H1 (cell line): ENCODE measurements at regions not wholly inside any gene's neighbourhood (a gene's known extent, or its start where the extent isn't known, plus 50 kb on each side); places are given as distances from the start of the nearest gene placed in this dataset.

Experiments used
- CTCF ChIA-PET: fragments of 300-600 bp; sonication (Branson Sonifier 250); formaldehyde crosslinking; loops from one replicate; lab custom pipeline; 2021; ENCODE audit not compliant: partially characterized antibody; lab: Charles Lee
- POLR2A ChIA-PET: fragments of 300-600 bp; sonication (Branson Sonifier 250); formaldehyde crosslinking; loops from one replicate; lab custom pipeline; 2021; ENCODE audit warnings: inconsistent platforms; ENCODE audit not compliant: partially characterized antibody; lab: Charles Lee
- DNase-seq, 2 experiments: peaks; one replicate each; pipeline versions ENCODE4 v3.0.0 to v3.0.0-alpha.2; 2010 to 2022; ENCODE audit warnings: low spot score in 2 of 2, low read depth in 1 of 2, mixed read lengths in 1 of 2
- FAIRE-seq: peaks from 2 replicates; lab custom pipeline; 2011; peaks lifted over from hg19 to GRCh38; lab: Jason Lieb, UNC
- H2AFZ ChIP-seq: 2 replicates; pipeline ENCODE4 v1.8.1; 2012; ENCODE audit warnings: low read length, inconsistent platforms
- H2AK5ac ChIP-seq: 2 replicates; pipeline ENCODE4 v1.6.1; 2013; ENCODE audit warnings: low read depth, low read length
- H2BK120ac ChIP-seq: replicated peaks from 2 replicates; pipeline ENCODE3; 2013; ENCODE audit warnings: low read depth, low read length, inconsistent platforms
- H2BK12ac ChIP-seq: 2 replicates; pipeline ENCODE4 v1.6.1; 2013; ENCODE audit warnings: low read depth, low read length
- H2BK15ac ChIP-seq: 2 replicates; pipeline ENCODE4 v1.6.1; 2013; ENCODE audit warnings: low read length
- H2BK20ac ChIP-seq: 2 replicates; pipeline ENCODE4 v1.6.1; 2013; ENCODE audit warnings: low read length
- H2BK5ac ChIP-seq: 2 replicates; pipeline ENCODE4 v1.6.1; 2013; ENCODE audit warnings: low read depth, low read length
- H3K14ac ChIP-seq: 2 replicates; pipeline ENCODE4 v1.6.1; 2013; ENCODE audit warnings: inconsistent platforms; ENCODE audit not compliant: insufficient read length
- H3K18ac ChIP-seq: 2 replicates; pipeline ENCODE4 v1.6.1; 2013; ENCODE audit warnings: low read length; ENCODE audit errors: extremely low read depth
- H3K23ac ChIP-seq: 2 replicates; pipeline ENCODE4 v1.6.1; 2013; ENCODE audit warnings: inconsistent platforms; ENCODE audit not compliant: insufficient read length
- H3K23me2 ChIP-seq: 2 replicates; pipeline ENCODE4 v1.6.1; 2013; ENCODE audit warnings: low read depth, low read length
- H3K27ac ChIP-seq: 2 replicates; pipeline ENCODE4 v1.6.1; 2011; ENCODE audit warnings: low read depth, low read length, inconsistent platforms
- H3K27me3 ChIP-seq, 4 experiments: replicated peaks in 1 of 4; 1 replicate in 1 of 4; 2 replicates in 3 of 4; pipeline versions ENCODE4 v1.6.1 to v1.8.1; 2011 to 2013; ENCODE audit warnings: low read length in 3 of 4, mild to moderate bottlenecking in 3 of 4, inconsistent platforms in 2 of 4, mixed read lengths in 2 of 4, moderate library complexity in 1 of 4; ENCODE audit not compliant: control insufficient read depth in 3 of 4, insufficient read depth in 3 of 4; ENCODE audit errors: extremely low read depth in 1 of 4
- H3K36me3 ChIP-seq, 4 experiments: 2 replicates each; pipeline versions ENCODE4 v1.6.1 to v1.8.1; 2011 to 2013; ENCODE audit warnings: mild to moderate bottlenecking in 4 of 4, low read length in 3 of 4, moderate library complexity in 2 of 4, control low read depth in 1 of 4, inconsistent platforms in 1 of 4; ENCODE audit not compliant: insufficient read depth in 4 of 4, control insufficient read depth in 2 of 4
- H3K4ac ChIP-seq: replicated peaks from 2 replicates; pipeline ENCODE3; 2013; ENCODE audit warnings: low read length, low read depth, mixed read lengths, inconsistent platforms; ENCODE audit not compliant: insufficient read length
- H3K4me1 ChIP-seq, 4 experiments: replicated peaks in 1 of 4; 1 replicate in 1 of 4; 2 replicates in 3 of 4; pipeline versions ENCODE4 v1.6.1 to v1.8.1; 2011 to 2013; ENCODE audit warnings: low read length in 3 of 4, inconsistent platforms in 2 of 4, mixed read lengths in 1 of 4; ENCODE audit not compliant: insufficient read depth in 4 of 4, control insufficient read depth in 3 of 4
- H3K4me2 ChIP-seq, 2 experiments: 2 replicates each; pipeline versions ENCODE4 v1.6.1 to v1.8.1; 2011 to 2013; ENCODE audit warnings: low read depth in 2 of 2, low read length in 2 of 2, control low read depth in 1 of 2, inconsistent platforms in 1 of 2, mild to moderate bottlenecking in 1 of 2; ENCODE audit not compliant: insufficient read depth in 1 of 2
- H3K4me3 ChIP-seq, 4 experiments: fragments of 200-600, 300-600 bp in 1 of 4; sonication (generic), shearing (Covaris generic), sonication (Bioruptor Twin) in 1 of 4; 2 replicates each; pipeline versions ENCODE4 v1.5.1 to v1.8.1; 2011 to 2016; ENCODE audit warnings: low read length in 4 of 4, low read depth in 3 of 4, control low read depth in 2 of 4, inconsistent platforms in 2 of 4, mild to moderate bottlenecking in 2 of 4, mixed read lengths in 1 of 4, moderate library complexity in 1 of 4; ENCODE audit not compliant: insufficient read depth in 2 of 4; ENCODE audit errors: extremely low read depth in 1 of 4
- H3K56ac ChIP-seq: replicated peaks from 2 replicates; pipeline ENCODE3; 2013; ENCODE audit warnings: low read depth, mild to moderate bottlenecking, mixed read lengths, low read length, inconsistent platforms; ENCODE audit not compliant: insufficient read length
- H3K79me1 ChIP-seq: 2 replicates; pipeline ENCODE4 v1.6.1; 2013; ENCODE audit warnings: low read depth, low read length, control low read depth
- H3K79me2 ChIP-seq, 2 experiments: 2 replicates each; pipeline versions ENCODE4 v1.6.1 to v1.8.1; 2012 to 2013; ENCODE audit warnings: low read length in 2 of 2, mild to moderate bottlenecking in 2 of 2, inconsistent platforms in 1 of 2; ENCODE audit not compliant: insufficient read depth in 2 of 2, control insufficient read depth in 1 of 2
- H3K9ac ChIP-seq, 4 experiments: replicated peaks in 1 of 4; 1 replicate in 1 of 4; 2 replicates in 3 of 4; pipeline versions ENCODE4 v1.6.1 to v1.8.1; 2011 to 2013; ENCODE audit warnings: low read depth in 3 of 4, low read length in 3 of 4, control low read depth in 2 of 4, mild to moderate bottlenecking in 2 of 4, moderate library complexity in 2 of 4, inconsistent platforms in 1 of 4; ENCODE audit errors: extremely low read depth in 1 of 4
- H3K9me3 ChIP-seq, 2 experiments: 2 replicates each; pipeline versions ENCODE4 v1.6.1 to v1.8.1; 2012 to 2013; ENCODE audit warnings: mild to moderate bottlenecking in 2 of 2, moderate library complexity in 2 of 2, control low read depth in 1 of 2, inconsistent platforms in 1 of 2, low read depth in 1 of 2, low read length in 1 of 2, mixed read lengths in 1 of 2; ENCODE audit not compliant: insufficient read depth in 2 of 2
- H4K20me1 ChIP-seq, 2 experiments: replicated peaks in 1 of 2; 2 replicates each; pipeline versions ENCODE3 to v1.8.1; 2011 to 2013; ENCODE audit warnings: inconsistent platforms in 2 of 2, low read length in 2 of 2, mild to moderate bottlenecking in 1 of 2; ENCODE audit not compliant: insufficient read depth in 2 of 2, control insufficient read depth in 1 of 2
- H4K5ac ChIP-seq: 2 replicates; pipeline ENCODE4 v1.6.1; 2013; ENCODE audit warnings: low read length, low read depth, mixed read lengths, inconsistent platforms; ENCODE audit not compliant: insufficient read length
- H4K8ac ChIP-seq: 2 replicates; pipeline ENCODE4 v1.8.0; 2013; ENCODE audit warnings: mild to moderate bottlenecking, moderate library complexity, low read length, inconsistent platforms; ENCODE audit not compliant: insufficient read depth; ENCODE audit errors: extremely low read depth
- H4K91ac ChIP-seq: replicated peaks from 2 replicates; pipeline ENCODE3; 2013; ENCODE audit warnings: low read length, mixed read lengths, inconsistent platforms; ENCODE audit not compliant: insufficient read length
- ASH2L ChIP-seq: fragments of 200-600, 300-600 bp; sonication (generic); IDR thresholded peaks from one replicate; pipeline ENCODE4 v1.7.1; 2017; ENCODE audit warnings: low read length
- CHD1 ChIP-seq: IDR thresholded peaks from 2 replicates; pipeline ENCODE4 v1.6.1; 2012; ENCODE audit warnings: low read depth, low read length, improper control_type of control experiment
- HDAC6 ChIP-seq: IDR thresholded peaks from one replicate; pipeline ENCODE4 v1.7.1; 2012; ENCODE audit warnings: low read depth, mild to moderate bottlenecking, inconsistent platforms, low read length, moderate library complexity
- NRF1 ChIP-seq: IDR thresholded peaks from 2 replicates; pipeline ENCODE4 v1.6.1; 2011; ENCODE audit warnings: mild to moderate bottlenecking, low read depth, low read length, improper control_type of control experiment
- PHF8 ChIP-seq: fragments of 200-600 bp; sonication (generic); conservative IDR thresholded peaks from 2 replicates; pipeline ENCODE4 v1.7.1; 2012; ENCODE audit warnings: low read depth, mild to moderate bottlenecking, inconsistent platforms, low read length, moderate library complexity
- RBBP5 ChIP-seq: IDR thresholded peaks from 2 replicates; pipeline ENCODE4 v1.7.1; 2012; ENCODE audit warnings: low read depth, mild to moderate bottlenecking, inconsistent platforms, low read length, moderate library complexity, borderline replicate concordance
- SIRT6 ChIP-seq: IDR thresholded peaks from one replicate; pipeline ENCODE4 v1.7.1; 2012; ENCODE audit warnings: low read length, inconsistent platforms
- SIX5 ChIP-seq: IDR thresholded peaks from 2 replicates; pipeline ENCODE4 v1.6.1; 2011; ENCODE audit warnings: mild to moderate bottlenecking, low read depth, low read length
- SP4 ChIP-seq: IDR thresholded peaks from 2 replicates; pipeline ENCODE4 v1.6.1; 2012; ENCODE audit warnings: low read length, inconsistent platforms
- YY1 ChIP-seq: IDR thresholded peaks from 2 replicates; pipeline ENCODE4 v1.6.1; 2011; ENCODE audit warnings: low read depth, mild to moderate bottlenecking, low read length
- ZNF274 ChIP-seq: IDR thresholded peaks from 2 replicates; pipeline ENCODE4 v1.7.0; 2012; ENCODE audit warnings: low read length, borderline replicate concordance; ENCODE audit errors: extremely low read depth
- WGBS, 2 experiments: shearing (Covaris generic) in 1 of 2; methylation state at CpG; one replicate each; pipeline versions ENCODE4 v1.1.6 to v1.1.7; 2013 to 2015; ENCODE audit warnings: low lambda C conversion rate in 2 of 2, mixed read lengths in 2 of 2, inconsistent platforms in 1 of 2, low coverage in 1 of 2, missing lambda C conversion rate in 1 of 2; ENCODE audit not compliant: insufficient replicate concordance in 2 of 2, insufficient coverage in 1 of 2, insufficient read length in 1 of 2; ENCODE audit errors: extremely low coverage in 1 of 2, missing lambda C conversion rate in 1 of 2; 5-methylcytosine and 5-hydroxymethylcytosine counted together
- TF ChIP-seq, protein P1 (sequence below): IDR thresholded peaks from 2 replicates; pipeline ENCODE4 v1.6.1; 2011; ENCODE audit warnings: low read length, improper control_type of control experiment
- TF ChIP-seq, protein P2 (sequence below): IDR thresholded peaks from 2 replicates; pipeline ENCODE4 v1.6.1; 2012; ENCODE audit warnings: inconsistent platforms

DNA sequence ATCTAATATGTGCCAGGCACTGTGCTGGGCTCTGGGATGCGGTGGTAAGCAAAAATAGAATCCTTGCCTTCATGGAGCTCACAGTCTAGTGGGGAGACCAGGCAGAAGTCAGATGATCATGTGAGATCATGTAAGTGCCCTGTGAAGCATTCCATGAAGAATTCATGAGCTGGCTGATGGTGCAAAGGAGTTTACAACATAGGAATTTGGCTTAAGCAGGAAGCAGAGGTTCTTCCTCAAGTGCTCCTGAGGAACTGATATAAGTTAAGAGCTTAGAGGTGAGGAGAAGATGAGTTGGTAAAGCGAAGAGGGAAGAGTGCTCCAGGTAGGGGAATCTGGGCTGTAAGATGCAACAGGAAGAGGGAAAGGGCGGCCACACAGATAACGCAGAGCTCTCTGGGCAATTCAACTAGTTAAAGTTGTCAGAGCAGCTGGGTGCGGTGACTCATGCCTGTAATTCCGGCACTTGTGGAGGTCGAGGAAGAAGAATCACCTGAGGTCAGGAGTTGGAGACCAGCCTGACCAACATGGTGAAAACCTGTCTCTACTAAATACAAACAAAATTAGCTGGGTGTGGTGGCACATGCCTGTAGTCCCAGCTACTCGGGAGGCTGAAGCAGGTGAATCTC lies 78.5 kb upstream of the SPATA31D4 start:
- Histone ChIP-seq H2BK12ac (no peak overlapping the region), H2BK15ac (no peak overlapping the region)
- POLR2A ChIA-PET = no interaction called here
- no peak for TF ChIP-seq NRF1
- TF ChIP-seq, protein P1, sequence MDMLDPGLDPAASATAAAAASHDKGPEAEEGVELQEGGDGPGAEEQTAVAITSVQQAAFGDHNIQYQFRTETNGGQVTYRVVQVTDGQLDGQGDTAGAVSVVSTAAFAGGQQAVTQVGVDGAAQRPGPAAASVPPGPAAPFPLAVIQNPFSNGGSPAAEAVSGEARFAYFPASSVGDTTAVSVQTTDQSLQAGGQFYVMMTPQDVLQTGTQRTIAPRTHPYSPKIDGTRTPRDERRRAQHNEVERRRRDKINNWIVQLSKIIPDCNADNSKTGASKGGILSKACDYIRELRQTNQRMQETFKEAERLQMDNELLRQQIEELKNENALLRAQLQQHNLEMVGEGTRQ = no peak
- TF ChIP-seq SIRT6 = no peak
- TF ChIP-seq PHF8 = no peak
- TF ChIP-seq RBBP5 = no peak
- TF ChIP-seq, protein P2, sequence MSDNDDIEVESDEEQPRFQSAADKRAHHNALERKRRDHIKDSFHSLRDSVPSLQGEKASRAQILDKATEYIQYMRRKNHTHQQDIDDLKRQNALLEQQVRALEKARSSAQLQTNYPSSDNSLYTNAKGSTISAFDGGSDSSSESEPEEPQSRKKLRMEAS = no peak
- TF ChIP-seq SP4 = no peak
- no peak for TF ChIP-seq YY1
- TF ChIP-seq ASH2L = no peak
- no peak for TF ChIP-seq CHD1
- TF ChIP-seq SIX5 = no peak
- TF ChIP-seq HDAC6 = no peak
- TF ChIP-seq ZNF274 = no peak

More for the DNA sequence above, 78.5 kb upstream of the SPATA31D4 start:
- Histone ChIP-seq H3K4me3 (no peak overlapping the region), H3K27ac (no peak overlapping the region), H3K79me1 (no peaks in the 10 kb centered on the region), H3K56ac (no peak overlapping the region), H3K23me2 (no peaks in the 10 kb centered on the region), H4K91ac (no peak overlapping the region), H2AFZ (no peak overlapping the region), H3K36me3 (no peaks in the 10 kb centered on the region), H3K4me2 (no peak overlapping the region), H3K18ac (no peak overlapping the region), H3K4me1 (no peaks in the 10 kb centered on the region), H2BK5ac (no peak overlapping the region), H3K79me2 (no peaks in the 10 kb centered on the region), H2AK5ac (no peak overlapping the region), H3K9ac (no peak overlapping the region), H4K8ac (no peak overlapping the region), H3K23ac (no peak overlapping the region), H2BK20ac (no peak overlapping the region), H3K27me3 (no peaks in the 10 kb centered on the region), H3K9me3 (no peaks in the 10 kb centered on the region), H3K4ac (no peak overlapping the region), H4K20me1 (no peaks in the 10 kb centered on the region), H3K14ac (no peak overlapping the region), H4K5ac (no peak overlapping the region), H2BK120ac (no peak overlapping the region)
- DNase-seq (no peak), FAIRE-seq (no peak)
- CTCF ChIA-PET = interaction anchor here (1.0 to 1.3 kb wide), 2 partner anchors 155 to 559 kb away, joined by 3 read pairs; no protein-coding TSS in a partner anchor
- 93% methylated on average over 7 of the region's 8 CpGs; no CpG with 5 or more reads in 1 of the 2 experiments for WGBS, 2 experiments
